GM23338 (cell line): ENCODE measurements at regions not wholly inside any gene's neighbourhood (a gene's known extent, or its start where the extent isn't known, plus 50 kb on each side); places are given as distances from the start of the nearest gene placed in this dataset.

Source experiments
- ATAC-seq: fragments of 200-7000 bp; cut with Tn5 transposase; 3 replicates; pipeline ENCODE4 v1.9.1; 2020
- DNase-seq: peaks from one replicate; pipeline ENCODE4 v3.0.0-alpha.2; 2015; ENCODE audit warnings: low spot score
- H2AFZ ChIP-seq: fragments of 200-600 bp; sonication (generic); 2 replicates; pipeline ENCODE4 v1.8.0; 2016; ENCODE audit warnings: antibody characterized with exemption, mild to moderate bottlenecking, moderate library complexity
- H3F3A ChIP-seq: fragments of 200-600 bp; sonication (generic); replicated peaks from 2 replicates; pipeline ENCODE4 v1.8.0; 2017; ENCODE audit warnings: antibody characterized with exemption, mixed run types, low read depth
- H3K27ac ChIP-seq: fragments of 200-600 bp; sonication (generic); 2 replicates; pipeline ENCODE4 v1.6.1; 2016; ENCODE audit warnings: low read depth
- H3K27me3 ChIP-seq: fragments of 200-600 bp; sonication (generic); 2 replicates; pipeline ENCODE4 v1.8.0; 2016; ENCODE audit warnings: mild to moderate bottlenecking, mixed run types, moderate library complexity; ENCODE audit not compliant: insufficient read depth
- H3K36me3 ChIP-seq: fragments of 200-600 bp; sonication (generic); 2 replicates; pipeline ENCODE4 v1.8.0; 2016; ENCODE audit warnings: mild to moderate bottlenecking; ENCODE audit not compliant: insufficient read depth
- H3K4me1 ChIP-seq: fragments of 200-600 bp; sonication (generic); 2 replicates; pipeline ENCODE4 v1.8.0; 2016; ENCODE audit warnings: mild to moderate bottlenecking, moderate library complexity; ENCODE audit not compliant: insufficient read depth
- H3K4me2 ChIP-seq: fragments of 200-600 bp; sonication (generic); 2 replicates; pipeline ENCODE4 v1.7.1; 2017; ENCODE audit warnings: mixed run types
- H3K4me3 ChIP-seq: fragments of 200-600 bp; sonication (generic); 2 replicates; pipeline ENCODE4 v1.6.1; 2016; ENCODE audit warnings: mixed run types
- H3K79me2 ChIP-seq: fragments of 200-600 bp; sonication (generic); replicated peaks from 2 replicates; pipeline ENCODE4 v1.8.0; 2017; ENCODE audit warnings: mild to moderate bottlenecking; ENCODE audit not compliant: insufficient read depth
- H3K9me2 ChIP-seq: fragments of 200-600 bp; sonication (generic); 2 replicates; pipeline ENCODE4 v1.8.0; 2017; ENCODE audit not compliant: insufficient read depth
- H4K20me1 ChIP-seq: fragments of 200-600 bp; sonication (generic); replicated peaks from 2 replicates; pipeline ENCODE4 v1.8.0; 2017; ENCODE audit warnings: mild to moderate bottlenecking; ENCODE audit not compliant: insufficient read depth
- H3K27ac Mint-ChIP-seq: 2 replicates; pipeline ENCODE4 v1.8.0; 2020; ENCODE audit warnings: inconsistent platforms, mild to moderate bottlenecking, moderate library complexity, mixed read lengths
- H3K27me3 Mint-ChIP-seq: 3 replicates; pipeline ENCODE4 v1.8.0; 2022; ENCODE audit warnings: low read depth, mild to moderate bottlenecking, moderate library complexity, mixed read lengths, inconsistent platforms; ENCODE audit not compliant: insufficient read depth, poor library complexity
- H3K36me3 Mint-ChIP-seq: 3 replicates; pipeline ENCODE4 v1.8.0; 2021; ENCODE audit warnings: low read depth, mild to moderate bottlenecking, inconsistent platforms, moderate library complexity, mixed read lengths
- H3K4me1 Mint-ChIP-seq: 3 replicates; pipeline ENCODE4 v1.8.0; 2020; ENCODE audit warnings: mild to moderate bottlenecking, inconsistent platforms, mixed read lengths
- H3K4me3 Mint-ChIP-seq: 3 replicates; pipeline ENCODE4 v1.8.0; 2021; ENCODE audit warnings: moderate library complexity, mild to moderate bottlenecking, inconsistent platforms, mixed read lengths
- H3K9me3 Mint-ChIP-seq: 3 replicates; pipeline ENCODE4 v1.8.0; 2020; ENCODE audit warnings: moderate library complexity, mild to moderate bottlenecking, inconsistent platforms, mixed read lengths
- CREB1 ChIP-seq: fragments of 250-450 bp; sonication (Bioruptor Pico); IDR thresholded peaks from 2 replicates; pipeline ENCODE4 v1.5.0; 2020; ENCODE audit warnings: low read depth, mild to moderate bottlenecking, moderate library complexity
- CTCF ChIP-seq, 2 experiments: fragments of 200-600 bp in 1 of 2; sonication (generic) in 1 of 2; conservative IDR thresholded peaks; 2 replicates each; pipeline versions ENCODE4 v1.5.1 to v1.6.1; 2016 to 2017; ENCODE audit warnings: antibody characterized with exemption in 2 of 2, low read depth in 2 of 2, mild to moderate bottlenecking in 2 of 2, moderate library complexity in 1 of 2
- ETS1 ChIP-seq: IDR thresholded peaks from 2 replicates; pipeline ENCODE4 v1.6.1; 2016; ENCODE audit warnings: antibody characterized with exemption
- EZH2 ChIP-seq: fragments of 200-600 bp; sonication (generic); IDR thresholded peaks from one replicate; pipeline ENCODE4 v1.8.0; 2017; ENCODE audit warnings: antibody characterized with exemption, mild to moderate bottlenecking, low read depth; ENCODE audit not compliant: unreplicated experiment
- EZH2phosphoT487 ChIP-seq: fragments of 200-600 bp; sonication (generic); IDR thresholded peaks from one replicate; pipeline ENCODE4 v1.8.1; 2018; ENCODE audit warnings: antibody characterized with exemption; ENCODE audit not compliant: unreplicated experiment
- JUNB ChIP-seq: IDR thresholded peaks from one replicate; pipeline ENCODE4 v1.6.1; 2016; ENCODE audit warnings: antibody characterized with exemption; ENCODE audit not compliant: unreplicated experiment
- NANOG ChIP-seq: IDR thresholded peaks from 2 replicates; pipeline ENCODE4 v1.6.1; 2016; ENCODE audit warnings: antibody characterized with exemption, borderline replicate concordance
- POLR2AphosphoS5 ChIP-seq: IDR thresholded peaks from 2 replicates; pipeline ENCODE4 v1.6.1; 2016; ENCODE audit warnings: antibody characterized with exemption, low read depth
- REST ChIP-seq: IDR thresholded peaks from one replicate; pipeline ENCODE4 v1.6.1; 2018; ENCODE audit warnings: antibody characterized with exemption; ENCODE audit not compliant: unreplicated experiment
- STAT1 ChIP-seq: IDR thresholded peaks from one replicate; pipeline ENCODE4 v1.6.1; 2016; ENCODE audit warnings: antibody characterized with exemption; ENCODE audit not compliant: unreplicated experiment
- ZNF114 ChIP-seq: fragments of 250-450 bp; sonication (Bioruptor Pico); IDR thresholded peaks from 2 replicates; pipeline ENCODE4 v1.5.0; 2020; ENCODE audit warnings: mild to moderate bottlenecking, moderate library complexity
- ZNF331 ChIP-seq: fragments of 250-450 bp; sonication (Bioruptor Pico); IDR thresholded peaks from 2 replicates; pipeline ENCODE4 v1.5.0; 2020; ENCODE audit warnings: low read depth, mild to moderate bottlenecking, moderate library complexity
- ZNF462 ChIP-seq: fragments of 250-450 bp; sonication (Bioruptor Pico); IDR thresholded peaks from 2 replicates; pipeline ENCODE4 v1.5.0; 2020; ENCODE audit warnings: mild to moderate bottlenecking, moderate library complexity

- no peaks in the 10 kb centered on the region for H3K79me2 ChIP-seq
- H3K27ac ChIP-seq = no peak overlapping the region
- ATAC-seq = no peak
- Mint-ChIP-seq H3K36me3 (peaks cover 9% of the 10 kb centered on the region), H3K9me3 (peaks cover 18% of the 10 kb centered on the region), H3K27ac (no peak overlapping the region), H3K4me1 (peaks cover 5% of the 10 kb centered on the region; the same call in 2 of the 3 replicates), H3K27me3 (peaks cover 2% of the 10 kb centered on the region), H3K4me3 (no peak overlapping the region)
- no peak for DNase-seq
- H3K27me3 ChIP-seq = no peaks in the 10 kb centered on the region
- no peak for TF ChIP-seq ZNF462 (CRISPR knock-in tag)
- TF ChIP-seq CTCF (conservative IDR thresholded peaks at IDR 0.05; ENCODE audit: low read depth in 2 of 2) = no peak
- TF ChIP-seq EZH2phosphoT487 = no peak
- TF ChIP-seq EZH2 = no peak
- TF ChIP-seq ZNF114 (CRISPR knock-in tag) = no peak
- no peak for TF ChIP-seq POLR2AphosphoS5
- no peak for TF ChIP-seq REST
- TF ChIP-seq STAT1 = no peak
- no peak for TF ChIP-seq NANOG
- TF ChIP-seq ETS1 = no peak
- no peak for TF ChIP-seq CREB1 (CRISPR knock-in tag)
- TF ChIP-seq ZNF331 = no peak
- no peak for TF ChIP-seq JUNB
- H3F3A ChIP-seq = no peaks in the 10 kb centered on the region
- no peaks in the 10 kb centered on the region for H3K36me3 ChIP-seq
- H3K4me1 ChIP-seq = no peaks in the 10 kb centered on the region
- H3K4me3 ChIP-seq = no peak overlapping the region
- peaks cover 3% of the 10 kb centered on the region; the same call in 1 of the 2 replicates for H3K9me2 ChIP-seq
- no peaks in the 10 kb centered on the region for H4K20me1 ChIP-seq
- no peak overlapping the region for H2AFZ ChIP-seq
- no peak overlapping the region for H3K4me2 ChIP-seq
These were observed 329.2 kb downstream of the ADAMTS20 start for GRCh38 chr12:43222796-43223195.
